Fibroblast of lung (primary cell): ENCODE measurements at regions not wholly inside any gene's neighbourhood (a gene's known extent, or its start where the extent isn't known, plus 50 kb on each side); places are given as distances from the start of the nearest gene placed in this dataset.

Experiments
- CTCF ChIP-seq, 2 donors: IDR thresholded peaks in 1 of 2; conservative IDR thresholded peaks in 1 of 2; 1 replicate in 1 of 2; 2 replicates in 1 of 2; pipeline ENCODE4 v1.5.1; 2011 to 2012; ENCODE audit warnings: low read length in 2 of 2, control low read depth in 1 of 2, inconsistent platforms in 1 of 2, low read depth in 1 of 2, mild to moderate bottlenecking in 1 of 2
- EZH2 ChIP-seq: IDR thresholded peaks from 2 replicates; pipeline ENCODE4 v1.5.1; 2012; ENCODE audit warnings: low read length, control low read depth, mild to moderate bottlenecking; ENCODE audit errors: missing control alignments

GRCh38 chr13:73517766-73518165, 459.0 kb downstream of the KLF5 start:
- TF ChIP-seq CTCF (conservative IDR thresholded peaks at IDR 0.05 in 1 of 2, IDR thresholded peaks at IDR 0.05 in 1 of 2; ENCODE audit: low read depth in 1 of 2, low read length in 2 of 2) (no peak), EZH2 (no peak)
